ENCODE measurements at regions not wholly inside any gene's neighbourhood (a gene's known extent, or its start where the extent isn't known, plus 50 kb on each side); places are given as distances from the start of the nearest gene placed in this dataset.

- TF ChIP-seq CTCF (IDR thresholded peaks at IDR 0.05): no peak
- no peak for TF ChIP-seq POLR2A (IDR thresholded peaks at IDR 0.05)
- no peak for TF ChIP-seq POLR2AphosphoS5 (IDR thresholded peaks at IDR 0.05)
Observed at GRCh38 chr10:91048380-91048779, 127.5 kb upstream of the ANKRD1 start.
